ENCODE measurements at regions not wholly inside any gene's neighbourhood (a gene's known extent, or its start where the extent isn't known, plus 50 kb on each side); places are given as distances from the start of the nearest gene placed in this dataset.

DNA sequence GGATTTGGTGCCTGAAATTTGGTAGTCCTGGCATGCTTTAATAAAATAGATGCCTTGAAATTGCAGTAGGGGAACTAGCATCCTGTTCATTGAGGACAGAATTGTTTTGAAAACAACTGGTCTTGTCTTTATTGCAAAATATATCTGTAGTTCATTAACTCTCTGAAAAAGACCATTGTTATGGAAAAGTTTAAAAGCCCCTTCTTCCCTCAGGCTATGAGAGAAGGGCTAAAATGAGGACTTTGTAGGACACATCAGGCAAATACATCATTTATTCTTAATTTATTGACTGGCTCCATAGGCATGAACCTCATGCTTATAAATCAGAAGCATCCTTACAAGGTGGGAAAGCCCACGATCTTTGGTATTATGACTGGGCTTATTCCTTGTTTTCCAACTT is 221.0 kb upstream of the CBLB start:
- TF ChIP-seq, protein P1, sequence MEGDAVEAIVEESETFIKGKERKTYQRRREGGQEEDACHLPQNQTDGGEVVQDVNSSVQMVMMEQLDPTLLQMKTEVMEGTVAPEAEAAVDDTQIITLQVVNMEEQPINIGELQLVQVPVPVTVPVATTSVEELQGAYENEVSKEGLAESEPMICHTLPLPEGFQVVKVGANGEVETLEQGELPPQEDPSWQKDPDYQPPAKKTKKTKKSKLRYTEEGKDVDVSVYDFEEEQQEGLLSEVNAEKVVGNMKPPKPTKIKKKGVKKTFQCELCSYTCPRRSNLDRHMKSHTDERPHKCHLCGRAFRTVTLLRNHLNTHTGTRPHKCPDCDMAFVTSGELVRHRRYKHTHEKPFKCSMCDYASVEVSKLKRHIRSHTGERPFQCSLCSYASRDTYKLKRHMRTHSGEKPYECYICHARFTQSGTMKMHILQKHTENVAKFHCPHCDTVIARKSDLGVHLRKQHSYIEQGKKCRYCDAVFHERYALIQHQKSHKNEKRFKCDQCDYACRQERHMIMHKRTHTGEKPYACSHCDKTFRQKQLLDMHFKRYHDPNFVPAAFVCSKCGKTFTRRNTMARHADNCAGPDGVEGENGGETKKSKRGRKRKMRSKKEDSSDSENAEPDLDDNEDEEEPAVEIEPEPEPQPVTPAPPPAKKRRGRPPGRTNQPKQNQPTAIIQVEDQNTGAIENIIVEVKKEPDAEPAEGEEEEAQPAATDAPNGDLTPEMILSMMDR (conservative IDR thresholded peaks at IDR 0.05), result no peak
- no peak for TF ChIP-seq ZFX (IDR thresholded peaks at IDR 0.05)
